GM23248 (cell line): ENCODE measurements at regions not wholly inside any gene's neighbourhood (a gene's known extent, or its start where the extent isn't known, plus 50 kb on each side); places are given as distances from the start of the nearest gene placed in this dataset.
"Not testable (repeated sequence)": the region's sequence is repeated elsewhere in the genome, so short reads cannot be mapped to it uniquely, and the experiment has no call there.

Experiments used
- EZH2 ChIP-seq: fragments of 200-600 bp; sonication (generic); IDR thresholded peaks from 2 replicates; pipeline ENCODE4 v1.6.1; 2018; ENCODE audit warnings: antibody characterized with exemption, mild to moderate bottlenecking; ENCODE audit not compliant: insufficient read depth, poor library complexity, severe bottlenecking
- EZH2phosphoT487 ChIP-seq: fragments of 200-600 bp; sonication (generic); IDR thresholded peaks from 2 replicates; pipeline ENCODE4 v1.6.1; 2018; ENCODE audit warnings: antibody characterized with exemption, moderate library complexity, mild to moderate bottlenecking, low read depth; ENCODE audit not compliant: insufficient read depth

GRCh38 chr9:41063243-41063642 is 65.2 kb downstream of the FOXD4L6 start:
- not testable (repeated sequence) for TF ChIP-seq EZH2, EZH2phosphoT487
